ENCODE measurements at regions not wholly inside any gene's neighbourhood (a gene's known extent, or its start where the extent isn't known, plus 50 kb on each side); places are given as distances from the start of the nearest gene placed in this dataset.

GRCh38 chr4:42708625-42709024, 51.7 kb upstream of the ATP8A1 start:
- no peak for DNase-seq
- intact Hi-C loops (cut with DNase I), result no loop called here
